ENCODE measurements at regions not wholly inside any gene's neighbourhood (a gene's known extent, or its start where the extent isn't known, plus 50 kb on each side); places are given as distances from the start of the nearest gene placed in this dataset.

GRCh38 chrX:43255596-43255995 lies 400.5 kb upstream of the MAOA start:
- TF ChIP-seq EZH2 (IDR thresholded peaks at IDR 0.05) (no peak), FOXP2 (optimal IDR thresholded peaks at IDR 0.05; ENCODE audit: control extremely low read depth, extremely low read length, insufficient read depth) (no peak), POLR2AphosphoS5 (IDR thresholded peaks at IDR 0.05; ENCODE audit: borderline replicate concordance, low read depth, low read length) (no peak)

All from SK-N-MC (cell line).